K562 (cell line): ENCODE measurements at regions not wholly inside any gene's neighbourhood (a gene's known extent, or its start where the extent isn't known, plus 50 kb on each side); places are given as distances from the start of the nearest gene placed in this dataset.

ENCODE experiments used
- POLR2A ChIP-seq: fragments of 450-650 bp; conservative IDR thresholded peaks from 2 replicates; pipeline ENCODE4 v1.6.1; 2016
- SIN3A ChIP-seq, 2 experiments: fragments of 150-350 bp in 1 of 2; IDR thresholded peaks; 2 replicates each; pipeline ENCODE4 v1.6.1; 2011 to 2016; ENCODE audit warnings: borderline replicate concordance in 2 of 2, low read depth in 2 of 2, low read length in 2 of 2, mild to moderate bottlenecking in 2 of 2, moderate library complexity in 2 of 2; ENCODE audit not compliant: control insufficient read depth in 1 of 2
- TBL1XR1 ChIP-seq, 2 experiments: IDR thresholded peaks; 2 replicates each; pipeline ENCODE4 v1.6.1; 2012; ENCODE audit warnings: improper control_type of control experiment in 2 of 2, low read length in 2 of 2, mild to moderate bottlenecking in 1 of 2
- ZFPM2 ChIP-seq: fragments of 250-450 bp; sonication (Bioruptor Pico); IDR thresholded peaks from 2 replicates; pipeline ENCODE4 v1.5.1; 2022; ENCODE audit warnings: mild to moderate bottlenecking
- TF ChIP-seq, protein P1 (sequence below): sonication (generic); formaldehyde crosslinking; IDR thresholded peaks from 2 replicates; pipeline ENCODE4 v1.8.1; 2023; ENCODE audit warnings: mild to moderate bottlenecking, missing genetic modification reagents, moderate library complexity

DNA sequence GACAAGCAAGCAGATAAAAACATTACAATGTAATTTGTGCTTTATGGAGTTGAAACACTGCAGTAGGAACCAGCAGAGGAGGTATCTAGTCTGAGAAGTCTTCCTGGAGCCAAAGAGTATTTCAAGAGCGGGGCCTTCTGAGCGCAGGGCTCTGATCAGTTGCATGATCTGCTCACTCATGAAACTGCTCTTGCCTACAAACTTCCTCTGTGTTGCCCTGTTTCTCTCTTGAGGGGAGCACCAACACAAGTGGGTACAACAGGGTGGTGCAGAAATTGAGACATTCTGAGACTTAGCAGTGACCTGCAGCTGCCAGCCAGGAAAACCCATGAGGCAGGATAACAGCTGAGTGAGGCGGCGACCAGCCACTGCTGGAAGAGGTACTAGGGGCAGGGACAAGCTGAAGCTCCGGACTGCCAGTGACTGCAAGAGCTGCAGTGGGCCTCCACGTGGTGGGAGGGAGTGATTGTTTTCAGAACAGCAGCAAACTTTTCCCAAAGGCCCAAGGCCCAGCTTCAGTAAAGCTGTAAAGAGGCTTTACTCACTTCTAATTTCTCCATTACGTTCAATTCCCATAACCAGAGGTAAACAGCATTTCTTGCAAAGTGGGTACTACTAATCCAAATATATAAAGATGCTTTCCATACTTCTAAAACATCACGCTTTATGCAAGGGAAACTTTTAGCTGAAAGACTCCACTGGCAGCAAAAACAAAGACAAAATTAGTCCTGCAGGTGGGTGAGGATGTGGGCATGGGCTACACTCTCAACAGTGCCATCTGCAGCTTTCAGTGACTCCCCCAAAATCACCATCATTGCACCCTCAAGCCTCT, 69.0 kb upstream of the LPP start:
- TF ChIP-seq, protein P1, sequence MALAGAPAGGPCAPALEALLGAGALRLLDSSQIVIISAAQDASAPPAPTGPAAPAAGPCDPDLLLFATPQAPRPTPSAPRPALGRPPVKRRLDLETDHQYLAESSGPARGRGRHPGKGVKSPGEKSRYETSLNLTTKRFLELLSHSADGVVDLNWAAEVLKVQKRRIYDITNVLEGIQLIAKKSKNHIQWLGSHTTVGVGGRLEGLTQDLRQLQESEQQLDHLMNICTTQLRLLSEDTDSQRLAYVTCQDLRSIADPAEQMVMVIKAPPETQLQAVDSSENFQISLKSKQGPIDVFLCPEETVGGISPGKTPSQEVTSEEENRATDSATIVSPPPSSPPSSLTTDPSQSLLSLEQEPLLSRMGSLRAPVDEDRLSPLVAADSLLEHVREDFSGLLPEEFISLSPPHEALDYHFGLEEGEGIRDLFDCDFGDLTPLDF (CRISPR knock-in tag), result no peak
- TF ChIP-seq TBL1XR1 (IDR thresholded peaks at IDR 0.05; ENCODE audit: low read length in 2 of 2), result no peak
- no peak for TF ChIP-seq SIN3A (IDR thresholded peaks at IDR 0.05; ENCODE audit: borderline replicate concordance in 2 of 2, control insufficient read depth in 1 of 2, low read depth in 2 of 2, low read length in 2 of 2)
- TF ChIP-seq ZFPM2 (CRISPR knock-in tag), result no peak
- TF ChIP-seq POLR2A, result no peak
